ENCODE measurements at regions not wholly inside any gene's neighbourhood (a gene's known extent, or its start where the extent isn't known, plus 50 kb on each side); places are given as distances from the start of the nearest gene placed in this dataset.
"Not testable (repeated sequence)": the region's sequence is repeated elsewhere in the genome, so short reads cannot be mapped to it uniquely, and the experiment has no call there.

GRCh38 chr3:144553301-144553700, 581.7 kb downstream of the DIPK2A start:
- DNase-seq = no peak

GRCh38 chr3:144554889-144555288, 583.3 kb downstream of the DIPK2A start:
- DNase-seq = no peak

- DNase-seq = no peak
These were observed 584.8 kb downstream of the DIPK2A start for GRCh38 chr3:144556392-144556791.

GRCh38 chr3:144557515-144557914, 585.9 kb downstream of the DIPK2A start:
- no peak for DNase-seq

GRCh38 chr3:144564011-144564410, 592.4 kb downstream of the DIPK2A start:
- no peak for DNase-seq

GRCh38 chr3:144566320-144566719, 594.7 kb downstream of the DIPK2A start:
- DNase-seq = no peak

- DNase-seq = no peak
These were observed 598.0 kb downstream of the DIPK2A start for GRCh38 chr3:144569651-144570050.

- no peak for DNase-seq
These were observed 612.2 kb downstream of the DIPK2A start for GRCh38 chr3:144583871-144584270.

GRCh38 chr3:144585408-144585807, 613.8 kb downstream of the DIPK2A start:
- no peak for DNase-seq

- DNase-seq = no peak
These were observed 614.3 kb downstream of the DIPK2A start for GRCh38 chr3:144585953-144586352.

GRCh38 chr3:144586382-144586781, 614.8 kb downstream of the DIPK2A start:
- DNase-seq = no peak

- no peak for DNase-seq
These were observed 619.2 kb downstream of the DIPK2A start for GRCh38 chr3:144590854-144591253.

- DNase-seq = no peak
These were observed 622.3 kb downstream of the DIPK2A start for GRCh38 chr3:144593881-144594280.

GRCh38 chr3:144620236-144620635, 648.6 kb downstream of the DIPK2A start:
- not testable (repeated sequence) for DNase-seq

GRCh38 chr3:144622845-144623244, 651.2 kb downstream of the DIPK2A start:
- no peak for DNase-seq

- no peak for DNase-seq
These were observed 653.0 kb downstream of the DIPK2A start for GRCh38 chr3:144624656-144625055.

GRCh38 chr3:144626835-144627234, 655.2 kb downstream of the DIPK2A start:
- no peak for DNase-seq

GRCh38 chr3:144629381-144629780, 657.8 kb downstream of the DIPK2A start:
- no peak for DNase-seq

- DNase-seq = no peak
These were observed 665.2 kb downstream of the DIPK2A start for GRCh38 chr3:144636833-144637232.

- DNase-seq = no peak
These were observed 666.4 kb downstream of the DIPK2A start for GRCh38 chr3:144638009-144638408.

GRCh38 chr3:144643771-144644198, 672.2 kb downstream of the DIPK2A start:
- DNase-seq = no peak

GRCh38 chr3:144645300-144645699, 673.7 kb downstream of the DIPK2A start:
- DNase-seq = no peak

- no peak for DNase-seq
These were observed 678.8 kb downstream of the DIPK2A start for GRCh38 chr3:144650380-144650779.

- no peak for DNase-seq
These were observed 681.0 kb downstream of the DIPK2A start for GRCh38 chr3:144652573-144652972.

GRCh38 chr3:144655423-144655822, 683.8 kb downstream of the DIPK2A start:
- DNase-seq = no peak

GRCh38 chr3:144660186-144660585, 688.6 kb downstream of the DIPK2A start:
- no peak for DNase-seq

Data from T1000 (cell line).